ENCODE measurements at regions not wholly inside any gene's neighbourhood (a gene's known extent, or its start where the extent isn't known, plus 50 kb on each side); places are given as distances from the start of the nearest gene placed in this dataset.

- no peak for TF ChIP-seq CTCF (IDR thresholded peaks at IDR 0.05; ENCODE audit: insufficient read depth, low read length, poor library complexity, severe bottlenecking)
- TF ChIP-seq EZH2phosphoT487 (conservative IDR thresholded peaks at IDR 0.05; ENCODE audit: low read length) = no peak
Measured at GRCh38 chr7:41421056-41421455, 281.8 kb downstream of the INHBA start.

Data from SU-DHL-6 (cell line).